ENCODE measurements at regions not wholly inside any gene's neighbourhood (a gene's known extent, or its start where the extent isn't known, plus 50 kb on each side); places are given as distances from the start of the nearest gene placed in this dataset.

- no peak for TF ChIP-seq POLR2A (IDR thresholded peaks at IDR 0.05)
- TF ChIP-seq CTCF (IDR thresholded peaks at IDR 0.05) = no peak
Measured at GRCh38 chr11:135006800-135007199, 594.8 kb upstream of the B3GAT1 start.

Data from heart left ventricle (tissue), 13 donors.